HG02943 (cell line): ENCODE measurements at regions not wholly inside any gene's neighbourhood (a gene's known extent, or its start where the extent isn't known, plus 50 kb on each side); places are given as distances from the start of the nearest gene placed in this dataset.

ENCODE experiments used
- ATAC-seq: cut with Tn5 transposase; IDR thresholded peaks from one replicate; pipeline ENCODE4 v1.9.1; 2021; ENCODE audit warnings: mild to moderate bottlenecking, low read depth, moderate library complexity; ENCODE audit not compliant: unreplicated experiment

GRCh38 chr6:113489952-113490746 is 367.0 kb upstream of the MARCKS start:
- no peak for ATAC-seq

GRCh38 chr6:113491376-113491775 is 365.8 kb upstream of the MARCKS start:
- ATAC-seq = no peak

DNA sequence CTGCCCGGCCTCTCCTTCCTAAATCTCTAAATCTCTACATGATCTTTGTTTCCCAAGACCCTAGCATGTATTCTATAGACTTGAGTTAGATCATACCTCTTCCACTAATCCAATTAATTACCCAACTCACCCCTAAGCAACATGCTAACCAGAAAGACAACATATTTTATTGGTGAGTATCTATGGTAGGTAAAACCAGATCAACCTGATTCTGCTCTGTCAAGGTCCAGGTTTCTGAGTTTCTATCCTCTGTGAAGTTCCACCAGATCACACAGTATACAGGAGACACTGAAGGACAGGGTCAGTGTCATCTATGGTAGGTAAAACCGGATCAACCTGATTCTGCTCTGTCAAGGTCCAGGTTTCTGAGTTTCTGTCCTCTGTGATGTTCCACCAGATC is 363.2 kb upstream of the MARCKS start:
- ATAC-seq = no peak

DNA sequence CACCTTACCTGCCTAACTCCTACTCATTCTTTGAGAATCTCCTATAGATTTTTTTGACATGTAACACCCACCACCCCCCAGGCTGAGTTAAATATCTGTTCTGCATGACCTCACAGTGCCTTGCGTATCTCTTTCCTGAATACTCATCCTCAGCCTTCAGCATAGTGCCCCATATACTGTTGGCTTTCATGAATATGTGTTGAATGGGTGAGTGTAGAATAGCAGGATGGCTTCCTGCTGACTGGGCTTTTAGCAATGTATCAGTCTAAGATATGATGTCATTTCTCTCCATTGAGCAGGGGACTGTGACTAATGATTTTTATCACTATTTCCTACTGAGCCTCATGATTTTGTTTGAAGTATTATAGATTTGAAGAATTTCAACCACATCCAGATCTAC is 361.6 kb upstream of the MARCKS start:
- no peak for ATAC-seq

DNA sequence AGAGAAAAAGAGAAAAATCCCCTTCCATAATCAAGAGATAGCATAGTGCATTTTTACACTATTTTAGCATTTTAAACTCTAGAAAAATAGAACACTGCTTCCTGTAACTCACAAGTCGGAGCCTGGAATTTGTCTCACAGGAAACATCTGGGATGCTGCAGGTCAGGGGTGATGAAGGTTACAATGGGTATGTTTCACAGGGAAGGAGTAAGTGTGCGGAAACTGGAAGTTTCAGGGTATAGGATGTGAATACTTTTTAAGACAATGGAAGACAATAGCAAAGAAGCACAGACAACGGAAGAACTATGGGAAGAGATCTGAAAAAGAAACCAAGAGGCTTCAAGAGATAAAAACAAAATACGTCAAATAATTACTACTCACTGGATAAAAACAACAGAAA is 361.0 kb upstream of the MARCKS start:
- ATAC-seq = no peak

DNA sequence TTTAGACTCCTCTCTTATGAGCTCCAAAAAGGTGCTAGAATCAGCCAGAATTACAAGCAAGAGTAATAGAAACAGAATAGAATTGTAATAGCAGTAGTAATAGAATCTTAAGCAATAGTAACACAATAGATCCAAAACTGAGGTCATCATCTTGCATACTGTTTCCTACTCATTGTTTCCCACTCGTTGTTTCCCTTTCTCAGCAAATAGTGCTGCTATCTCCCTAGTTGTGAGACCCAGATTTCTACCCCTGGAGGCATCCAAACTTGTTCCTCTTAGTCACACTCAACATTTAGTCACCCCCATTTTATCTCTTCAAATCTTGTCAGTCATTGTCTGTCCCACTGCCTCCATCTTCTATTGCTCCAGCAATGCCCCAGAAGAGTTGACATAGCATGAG is 356.9 kb upstream of the MARCKS start:
- ATAC-seq = no peak

DNA sequence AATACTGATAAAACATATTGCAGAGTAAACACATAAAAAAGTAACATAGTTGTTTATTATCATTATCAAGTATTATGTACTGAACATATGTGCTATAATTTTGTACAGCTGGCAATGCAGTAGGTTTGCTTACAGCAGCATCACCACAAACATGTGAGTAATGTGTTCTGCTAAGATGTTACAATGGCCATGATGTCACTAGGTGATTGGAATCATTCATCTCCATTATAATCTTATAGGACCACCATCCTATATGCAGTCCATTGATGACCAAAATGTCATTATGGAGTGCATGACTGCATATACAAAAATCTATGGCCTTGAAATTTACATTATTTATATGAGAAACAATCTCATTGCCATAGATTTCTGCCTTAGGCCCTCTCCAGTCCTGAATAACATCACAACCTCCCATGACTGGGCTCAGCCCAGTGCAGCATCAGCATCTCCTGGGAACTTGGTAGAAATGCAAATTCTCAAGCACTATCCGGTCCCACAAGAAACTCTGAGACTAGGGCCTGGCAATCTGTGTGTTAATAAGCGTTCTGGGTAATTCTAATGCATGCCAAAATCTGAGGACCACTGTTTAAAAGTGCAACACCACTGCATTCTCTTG is 352.0 kb upstream of the MARCKS start:
- ATAC-seq = no peak

- no peak for ATAC-seq
Observed at GRCh38 chr6:113508249-113508648, 348.9 kb upstream of the MARCKS start.

DNA sequence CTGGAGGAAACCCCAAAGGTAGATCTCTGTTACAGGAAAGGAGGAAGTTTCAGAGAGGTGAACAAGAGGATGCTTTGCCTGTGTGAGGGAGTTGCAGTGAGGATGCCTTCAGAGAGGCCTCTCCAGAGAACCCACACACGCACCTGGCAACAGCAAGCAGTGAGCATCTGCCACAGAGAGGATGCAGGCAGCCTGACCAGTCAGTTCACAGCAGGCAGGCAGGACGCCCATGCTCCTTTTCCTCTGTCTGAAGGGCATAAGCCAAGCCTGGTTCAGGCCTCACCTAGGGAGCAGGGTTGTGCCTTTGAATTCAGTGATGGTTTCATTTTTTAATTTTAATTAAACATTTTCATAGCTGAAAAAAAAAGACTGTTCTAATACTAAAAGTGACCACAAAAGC is 346.0 kb upstream of the MARCKS start:
- ATAC-seq = no peak

DNA sequence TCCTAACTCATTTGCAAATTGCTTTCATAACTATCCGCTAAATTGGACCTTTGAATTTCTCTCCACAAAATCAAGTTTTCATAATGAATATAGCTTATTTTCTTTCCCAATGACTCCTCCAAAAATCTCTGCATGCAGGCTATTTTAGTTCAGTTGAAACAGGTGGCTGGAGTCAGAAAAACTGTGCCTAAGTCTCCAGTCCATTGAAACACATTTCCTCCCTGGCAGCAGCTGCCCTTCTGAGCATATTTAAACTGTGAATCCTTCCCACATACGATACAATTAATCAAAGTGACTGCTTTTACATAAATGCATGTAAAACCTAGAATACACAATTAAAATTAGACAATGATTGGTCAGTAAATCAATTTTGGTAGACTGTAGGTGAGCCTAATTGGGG is 344.6 kb upstream of the MARCKS start:
- ATAC-seq = no peak

DNA sequence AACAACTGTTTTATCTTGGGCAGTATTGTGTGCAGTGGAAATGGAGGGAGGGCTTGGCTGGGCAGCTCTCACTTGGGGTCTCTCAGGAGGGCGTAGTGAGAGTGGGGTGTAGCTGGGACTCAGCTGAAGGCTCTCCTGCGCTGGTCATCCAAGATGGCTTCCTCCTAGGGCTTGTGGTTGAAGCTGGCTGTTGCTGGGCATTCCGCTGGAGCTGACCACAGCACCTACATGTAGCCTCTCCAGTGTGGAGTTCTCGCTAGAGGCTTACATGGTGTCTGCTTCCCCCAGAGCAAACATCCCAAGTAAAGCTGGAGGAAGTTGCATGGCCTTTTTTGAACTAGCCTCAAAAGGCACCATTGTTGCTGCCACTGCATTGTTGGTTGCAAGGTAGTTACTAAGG is 344.1 kb upstream of the MARCKS start:
- ATAC-seq = no peak

GRCh38 chr6:113522376-113522775 is 334.8 kb upstream of the MARCKS start:
- ATAC-seq = no peak

DNA sequence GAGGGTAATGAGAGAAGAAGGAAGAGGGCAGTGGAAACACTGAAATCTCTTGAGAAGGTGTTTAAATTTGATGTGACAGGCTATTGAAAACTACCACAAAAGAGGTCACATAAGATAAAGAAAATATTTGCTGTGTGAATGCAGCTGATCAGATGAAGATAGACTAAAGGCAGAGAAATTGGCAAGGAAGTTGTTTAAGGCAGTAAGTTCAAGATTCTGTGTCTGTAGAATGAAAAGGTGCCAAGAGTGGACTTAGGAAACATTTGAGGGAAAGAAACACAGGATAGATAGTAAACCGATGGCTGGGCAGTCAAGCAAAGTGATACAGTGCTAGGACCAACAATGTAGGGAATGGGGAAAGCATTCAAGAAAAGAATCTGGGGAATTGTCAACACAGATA is 332.3 kb upstream of the MARCKS start:
- ATAC-seq = no peak

DNA sequence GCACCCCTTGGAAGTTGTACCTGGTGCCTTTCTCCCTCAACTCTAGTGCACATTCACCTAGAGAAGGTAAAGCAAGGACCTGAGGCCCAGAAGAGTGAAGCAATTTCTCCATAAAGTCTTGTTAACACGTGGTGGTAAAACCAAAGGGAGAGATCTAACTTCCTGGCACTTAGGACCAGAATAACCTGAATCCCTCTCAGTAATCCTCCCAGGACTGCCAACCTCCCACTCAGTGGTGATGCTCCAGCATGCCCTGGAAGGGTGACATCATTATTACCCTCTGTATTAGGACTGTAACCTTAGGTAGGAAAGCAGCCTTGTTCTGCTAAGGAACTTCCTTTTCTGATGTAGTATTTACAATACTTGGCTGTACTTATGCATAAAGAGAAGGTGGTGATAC is 330.6 kb upstream of the MARCKS start:
- ATAC-seq = no peak

DNA sequence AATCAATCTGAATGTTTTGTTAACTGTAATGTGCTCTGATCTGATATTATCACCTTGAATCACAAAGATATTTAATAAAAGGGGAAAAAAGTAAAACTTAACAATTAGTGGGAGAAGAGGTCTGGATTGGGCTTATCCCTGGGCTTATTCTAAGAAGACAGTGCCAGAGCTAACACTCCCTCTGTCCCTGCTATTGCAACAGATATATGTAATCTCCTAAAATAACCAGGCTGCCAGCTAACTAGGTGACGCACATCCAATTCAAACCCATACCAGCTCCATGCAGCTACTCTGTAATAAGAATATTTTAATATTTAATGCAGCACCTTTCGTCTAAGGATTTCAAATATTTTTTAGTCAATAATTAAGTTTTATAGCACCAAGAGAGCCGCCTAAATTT is 330.1 kb upstream of the MARCKS start:
- ATAC-seq = no peak

DNA sequence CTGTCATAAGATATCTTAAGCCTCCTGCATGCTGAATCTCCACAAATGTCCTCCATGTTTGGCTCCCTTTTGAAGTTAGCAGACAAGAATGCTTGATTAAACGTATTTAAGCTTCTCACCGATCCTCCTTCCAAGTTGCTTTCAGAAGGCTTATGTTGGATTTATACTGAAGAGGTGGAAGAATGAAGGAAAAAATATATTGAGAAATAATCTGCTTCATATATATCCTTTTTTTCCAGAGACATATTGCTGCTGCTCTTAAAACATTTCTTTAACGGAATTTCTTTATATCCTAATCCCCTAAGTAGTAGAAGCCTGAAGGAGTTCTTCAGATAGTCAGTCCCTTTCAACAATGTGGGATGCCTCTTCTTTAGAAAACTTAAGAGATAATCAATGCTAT is 329.0 kb upstream of the MARCKS start:
- ATAC-seq = no peak

DNA sequence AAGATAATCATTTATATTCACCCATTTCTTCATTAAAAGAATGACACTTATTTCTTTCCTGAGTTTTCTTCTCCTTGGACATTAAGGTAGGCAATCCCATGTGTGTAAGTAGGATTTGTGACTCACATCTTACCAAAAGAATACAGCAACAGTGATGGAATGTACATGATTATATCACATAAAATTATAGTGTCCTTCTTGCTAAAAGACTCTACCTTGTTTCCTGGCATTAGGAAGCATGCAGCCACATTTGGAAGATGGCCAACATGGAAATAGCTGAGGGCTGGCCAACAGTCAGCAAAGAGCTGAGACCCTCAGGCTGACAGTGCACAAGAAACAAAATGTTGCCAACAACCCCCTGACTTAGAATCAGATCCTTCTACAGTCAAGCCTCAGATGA is 327.9 kb upstream of the MARCKS start:
- ATAC-seq = no peak

DNA sequence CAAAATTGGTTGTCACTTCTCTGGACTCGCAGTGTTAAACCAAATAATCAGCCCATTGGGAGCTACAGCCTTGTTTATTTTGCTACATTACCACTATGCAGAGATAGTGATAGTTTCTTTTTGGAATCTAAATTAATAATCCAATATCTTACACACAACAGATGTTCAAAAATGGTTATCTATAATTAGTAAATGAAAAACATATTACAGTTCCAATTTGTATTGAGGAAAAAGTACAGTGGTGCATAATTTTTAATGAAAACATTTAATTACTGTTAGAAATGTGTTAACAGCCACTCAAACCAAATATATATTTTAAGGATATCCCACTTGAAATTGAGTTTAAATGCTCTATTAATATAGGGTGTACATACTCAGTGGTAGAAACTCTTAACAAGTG is 327.3 kb upstream of the MARCKS start:
- ATAC-seq = no peak

DNA sequence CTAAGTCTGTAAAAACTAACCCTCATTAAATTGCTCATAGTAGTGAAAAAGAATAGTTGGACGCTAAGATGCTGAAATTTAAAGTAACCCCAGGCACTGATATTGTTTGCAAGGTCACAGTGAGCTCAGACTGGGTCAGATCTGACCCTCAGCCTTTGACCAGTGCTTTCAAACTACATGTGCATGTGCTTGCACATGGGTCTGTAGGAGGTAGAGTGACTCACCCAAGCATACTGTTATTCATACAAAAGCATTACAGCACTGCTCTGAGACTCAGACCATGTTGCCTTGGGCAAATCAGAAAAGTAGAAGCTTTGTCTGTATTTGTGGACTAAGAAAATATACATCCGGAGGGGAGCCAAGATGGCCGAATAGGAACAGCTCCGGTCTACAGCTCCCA is 326.4 kb upstream of the MARCKS start:
- no peak for ATAC-seq

GRCh38 chr6:113539202-113539601 is 317.9 kb upstream of the MARCKS start:
- ATAC-seq = no peak

GRCh38 chr6:113539623-113540022 is 317.5 kb upstream of the MARCKS start:
- no peak for ATAC-seq

- ATAC-seq = no peak
Observed at GRCh38 chr6:113540466-113540865, 316.7 kb upstream of the MARCKS start.
